ENCODE measurements at regions not wholly inside any gene's neighbourhood (a gene's known extent, or its start where the extent isn't known, plus 50 kb on each side); places are given as distances from the start of the nearest gene placed in this dataset.
A peak's percentile ranks its signal among the peaks of the same experiment; 100 is the strongest.

DNA sequence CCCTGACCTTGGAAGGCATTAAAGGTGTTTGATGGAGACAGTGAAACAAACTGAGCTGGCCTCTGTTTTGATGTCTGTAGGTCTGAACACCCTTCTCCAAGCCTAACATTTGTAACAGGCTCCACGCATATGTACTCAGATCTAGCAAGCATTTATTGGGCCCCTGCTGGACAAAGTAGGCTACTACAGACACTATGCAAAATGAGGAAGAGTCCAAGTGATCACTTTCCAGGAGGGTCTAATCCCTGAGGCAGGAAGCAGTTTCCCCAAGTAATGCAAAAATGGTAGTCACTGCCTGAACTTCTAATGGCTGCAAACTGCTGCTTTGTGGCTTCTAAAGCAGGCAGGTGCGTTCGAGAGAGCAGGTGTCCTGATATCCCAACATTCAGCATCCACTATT is 405.8 kb downstream of the MED13L start (continued):
- 0 out of 2 replicates have a peak, but pooled peaks have one; percentile 28 for TF ChIP-seq TCF7L2 (IDR thresholded peaks at IDR 0.05; ENCODE audit: low read depth, low read length)
- TF ChIP-seq, protein P1, sequence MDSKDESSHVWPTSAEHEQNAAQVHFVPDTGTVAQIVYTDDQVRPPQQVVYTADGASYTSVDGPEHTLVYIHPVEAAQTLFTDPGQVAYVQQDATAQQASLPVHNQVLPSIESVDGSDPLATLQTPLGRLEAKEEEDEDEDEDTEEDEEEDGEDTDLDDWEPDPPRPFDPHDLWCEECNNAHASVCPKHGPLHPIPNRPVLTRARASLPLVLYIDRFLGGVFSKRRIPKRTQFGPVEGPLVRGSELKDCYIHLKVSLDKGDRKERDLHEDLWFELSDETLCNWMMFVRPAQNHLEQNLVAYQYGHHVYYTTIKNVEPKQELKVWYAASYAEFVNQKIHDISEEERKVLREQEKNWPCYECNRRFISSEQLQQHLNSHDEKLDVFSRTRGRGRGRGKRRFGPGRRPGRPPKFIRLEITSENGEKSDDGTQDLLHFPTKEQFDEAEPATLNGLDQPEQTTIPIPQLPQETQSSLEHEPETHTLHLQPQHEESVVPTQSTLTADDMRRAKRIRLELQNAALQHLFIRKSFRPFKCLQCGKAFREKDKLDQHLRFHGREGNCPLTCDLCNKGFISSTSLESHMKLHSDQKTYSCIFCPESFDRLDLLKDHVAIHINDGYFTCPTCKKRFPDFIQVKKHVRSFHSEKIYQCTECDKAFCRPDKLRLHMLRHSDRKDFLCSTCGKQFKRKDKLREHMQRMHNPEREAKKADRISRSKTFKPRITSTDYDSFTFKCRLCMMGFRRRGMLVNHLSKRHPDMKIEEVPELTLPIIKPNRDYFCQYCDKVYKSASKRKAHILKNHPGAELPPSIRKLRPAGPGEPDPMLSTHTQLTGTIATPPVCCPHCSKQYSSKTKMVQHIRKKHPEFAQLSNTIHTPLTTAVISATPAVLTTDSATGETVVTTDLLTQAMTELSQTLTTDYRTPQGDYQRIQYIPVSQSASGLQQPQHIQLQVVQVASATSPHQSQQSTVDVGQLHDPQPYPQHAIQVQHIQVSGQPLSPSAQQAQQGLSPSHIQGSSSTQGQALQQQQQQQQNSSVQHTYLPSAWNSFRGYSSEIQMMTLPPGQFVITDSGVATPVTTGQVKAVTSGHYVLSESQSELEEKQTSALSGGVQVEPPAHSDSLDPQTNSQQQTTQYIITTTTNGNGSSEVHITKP (IDR thresholded peaks at IDR 0.05; ENCODE audit: partially characterized antibody): peak; percentile 94
- TF ChIP-seq NFYB (IDR thresholded peaks at IDR 0.05; ENCODE audit: extremely low read depth, insufficient read length): no peak

- no TSS peak for BruUV-seq (replicated peaks)
- Histone ChIP-seq H3K4me1 (replicated peaks in 1 of 2; ENCODE audit: control insufficient read depth in 2 of 2, insufficient read depth in 2 of 2, low read length in 2 of 2) (no peaks in the 10 kb centered on the region), H4K20me1 (replicated peaks; ENCODE audit: control insufficient read depth, insufficient read depth, low read length) (0 out of 2 replicates have a peak, but pooled peaks cover 3% of the 10 kb centered on the region), H3K27ac (ENCODE audit: extremely low read depth, low read depth, low read length) (no peak overlapping the region), H3K9me3 (replicated peaks; ENCODE audit: control insufficient read depth, insufficient read depth, low read depth, low read length) (no peaks in the 10 kb centered on the region), H2AFZ (ENCODE audit: low read depth, low read length) (no peak overlapping the region), H3K79me2 (ENCODE audit: control insufficient read depth, insufficient read depth, low read length) (no peaks in the 10 kb centered on the region), H3K27me3 (ENCODE audit: control insufficient read depth in 2 of 2, insufficient read depth in 2 of 2, low read length in 2 of 2) (no peaks in the 10 kb centered on the region; a peak in 1 of 5 replicates), H3K36me3 (ENCODE audit: control insufficient read depth, insufficient read depth, low read length) (no peaks in the 10 kb centered on the region), H3K4me2 (ENCODE audit: insufficient read depth, low read length) (no peak overlapping the region), H3K9ac (ENCODE audit: insufficient read depth in 1 of 2, low read depth in 2 of 2, low read length in 2 of 2) (no peak overlapping the region), H3K9me1 (ENCODE audit: control insufficient read depth, insufficient read depth, low read length) (no peaks in the 10 kb centered on the region), H3K4me3 (no peak overlapping the region)
- in situ Hi-C loops (cut with MboI): no loop called here
- intact Hi-C loops (cut with micrococcal nuclease): no loop called here
- DNase-seq (ENCODE audit: extremely low read depth in 1 of 4, low spot score in 3 of 4) (no peak), ATAC-seq (no peak), FAIRE-seq (no peak)
- CTCF ChIA-PET (ENCODE audit: low intra/inter-chr PET ratio): no interaction called here
- POLR2A ChIA-PET: no interaction called here
- 0% methylated on average over 1 of the region's 4 CpGs for WGBS (ENCODE audit: insufficient coverage, low coverage, missing lambda C conversion rate)
- no peak for TF ChIP-seq EHMT2 (IDR thresholded peaks at IDR 0.05)
- no peak for TF ChIP-seq TAF7 (tag; IDR thresholded peaks at IDR 0.05)
- no peak for TF ChIP-seq ELF1 (tag; IDR thresholded peaks at IDR 0.05)
- no peak for TF ChIP-seq MTA3 (IDR thresholded peaks at IDR 0.05; ENCODE audit: borderline replicate concordance)
- TF ChIP-seq ZNF699 (CRISPR knock-in tag; IDR thresholded peaks at IDR 0.05; ENCODE audit: insufficient replicate concordance): no peak
- no peak for TF ChIP-seq PBX2 (CRISPR knock-in tag; IDR thresholded peaks at IDR 0.05; ENCODE audit: low read depth)
- no peak for TF ChIP-seq PBX2 (tag; conservative IDR thresholded peaks at IDR 0.05; ENCODE audit: low read depth)
- TF ChIP-seq YBX1 (IDR thresholded peaks at IDR 0.05): no peak
- TF ChIP-seq ZNF586 (CRISPR knock-in tag; conservative IDR thresholded peaks at IDR 0.05): no peak
- no peak for TF ChIP-seq ZNF277 (CRISPR knock-in tag; IDR thresholded peaks at IDR 0.05; ENCODE audit: borderline replicate concordance)
- no peak for TF ChIP-seq ZNF347 (CRISPR knock-in tag; IDR thresholded peaks at IDR 0.05; ENCODE audit: low read depth)
- TF ChIP-seq ZNF764 (CRISPR knock-in tag; IDR thresholded peaks at IDR 0.05; ENCODE audit: low read depth): no peak
Observed at GRCh38 chr12:115870510-115870909, 407.0 kb downstream of the MED13L start.

Measured in K562 (cell line).